ENCODE measurements at regions not wholly inside any gene's neighbourhood (a gene's known extent, or its start where the extent isn't known, plus 50 kb on each side); places are given as distances from the start of the nearest gene placed in this dataset.

DNA sequence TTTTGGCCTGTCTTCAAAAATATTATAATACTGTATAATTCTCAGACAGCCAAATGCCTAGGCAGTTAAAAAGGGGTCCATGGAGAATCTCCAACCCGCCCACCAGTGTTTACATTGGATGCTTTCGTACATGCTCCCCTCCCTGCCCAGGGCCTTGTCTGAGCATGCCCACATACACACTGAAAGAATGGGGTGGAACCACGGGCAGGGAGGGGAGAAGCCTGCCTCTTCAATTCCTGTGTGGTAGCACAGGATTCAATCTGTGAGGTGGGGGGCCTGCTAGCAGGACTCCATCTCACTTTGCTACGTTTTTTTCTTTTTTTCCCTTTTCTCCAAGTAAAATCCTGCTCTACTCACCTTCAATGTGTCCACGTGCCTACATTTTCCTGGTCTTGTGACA lies 314.7 kb upstream of the GRAMD2B start:
- ChIA-PET CTCF (no interaction called here), POLR2A (no interaction called here)
- Histone ChIP-seq H3K9me3 (replicated peaks; ENCODE audit: control insufficient read depth, insufficient read depth, low read length) (no peaks in the 10 kb centered on the region), H3K9ac (replicated peaks; ENCODE audit: extremely low read depth, insufficient read depth, low read length) (no peak overlapping the region), H2AFZ (ENCODE audit: low read depth, low read length) (no peak overlapping the region), H3K4me3 (replicated peaks in 1 of 3; ENCODE audit: insufficient read depth in 1 of 3, low read depth in 1 of 3, low read length in 3 of 3) (no peak overlapping the region), H3K36me3 (ENCODE audit: control insufficient read depth in 2 of 2, extremely low read depth in 1 of 2, insufficient read depth in 2 of 2, low read length in 2 of 2) (no peaks in the 10 kb centered on the region), H3K4me2 (ENCODE audit: insufficient read depth, low read length) (no peak overlapping the region), H4K20me1 (replicated peaks; ENCODE audit: control insufficient read depth, extremely low read depth, insufficient read depth, low read length) (no peaks in the 10 kb centered on the region), H3K9me1 (replicated peaks; ENCODE audit: control insufficient read depth, extremely low read depth, insufficient read depth, low read length) (no peaks in the 10 kb centered on the region), H3K27ac (ENCODE audit: insufficient read depth, low read depth, low read length) (no peak overlapping the region), H3K4me1 (ENCODE audit: control insufficient read depth, extremely low read depth, insufficient read depth, low read length) (no peaks in the 10 kb centered on the region), H3K27me3 (ENCODE audit: control insufficient read depth in 2 of 2, insufficient read depth in 2 of 2, low read length in 2 of 2) (no peaks in the 10 kb centered on the region), H3K79me2 (ENCODE audit: control insufficient read depth, insufficient read depth, low read length) (no peaks in the 10 kb centered on the region)
- BruUV-seq (replicated peaks) = no TSS peak
- DNase-seq (ENCODE audit: low read depth, low spot score) = no peak
- FAIRE-seq = no peak
- dilution Hi-C loops (cut with MboI; ENCODE audit: extremely low pct_ligation_motif_present, low sequenced_read_pairs) = no loop called here
- no peak for TF ChIP-seq POLR2A (IDR thresholded peaks at IDR 0.05; ENCODE audit: low read depth, low read length)
- TF ChIP-seq EZH2 (IDR thresholded peaks at IDR 0.05; ENCODE audit: borderline replicate concordance, low read depth, low read length, severe bottlenecking) = no peak
- TF ChIP-seq, protein P1, sequence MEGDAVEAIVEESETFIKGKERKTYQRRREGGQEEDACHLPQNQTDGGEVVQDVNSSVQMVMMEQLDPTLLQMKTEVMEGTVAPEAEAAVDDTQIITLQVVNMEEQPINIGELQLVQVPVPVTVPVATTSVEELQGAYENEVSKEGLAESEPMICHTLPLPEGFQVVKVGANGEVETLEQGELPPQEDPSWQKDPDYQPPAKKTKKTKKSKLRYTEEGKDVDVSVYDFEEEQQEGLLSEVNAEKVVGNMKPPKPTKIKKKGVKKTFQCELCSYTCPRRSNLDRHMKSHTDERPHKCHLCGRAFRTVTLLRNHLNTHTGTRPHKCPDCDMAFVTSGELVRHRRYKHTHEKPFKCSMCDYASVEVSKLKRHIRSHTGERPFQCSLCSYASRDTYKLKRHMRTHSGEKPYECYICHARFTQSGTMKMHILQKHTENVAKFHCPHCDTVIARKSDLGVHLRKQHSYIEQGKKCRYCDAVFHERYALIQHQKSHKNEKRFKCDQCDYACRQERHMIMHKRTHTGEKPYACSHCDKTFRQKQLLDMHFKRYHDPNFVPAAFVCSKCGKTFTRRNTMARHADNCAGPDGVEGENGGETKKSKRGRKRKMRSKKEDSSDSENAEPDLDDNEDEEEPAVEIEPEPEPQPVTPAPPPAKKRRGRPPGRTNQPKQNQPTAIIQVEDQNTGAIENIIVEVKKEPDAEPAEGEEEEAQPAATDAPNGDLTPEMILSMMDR (IDR thresholded peaks at IDR 0.05; ENCODE audit: extremely low read depth in 1 of 2, insufficient read depth in 1 of 2, low read depth in 1 of 2, low read length in 2 of 2) = no peak
- TF ChIP-seq FOS (IDR thresholded peaks at IDR 0.05; ENCODE audit: borderline replicate concordance, insufficient read depth, low read length) = no peak
- no peak for TF ChIP-seq JUN (IDR thresholded peaks at IDR 0.05; ENCODE audit: borderline replicate concordance, insufficient read depth, insufficient read length, low read depth)
- TF ChIP-seq POLR2AphosphoS5 (IDR thresholded peaks at IDR 0.05; ENCODE audit: insufficient read depth, low read depth, low read length) = no peak
- TF ChIP-seq GATA2 (IDR thresholded peaks at IDR 0.05; ENCODE audit: insufficient read depth, insufficient read length, low read depth, low read length) = no peak
- no peak for TF ChIP-seq MYC (IDR thresholded peaks at IDR 0.05; ENCODE audit: low read depth, low read length)
- TF ChIP-seq, protein P2, sequence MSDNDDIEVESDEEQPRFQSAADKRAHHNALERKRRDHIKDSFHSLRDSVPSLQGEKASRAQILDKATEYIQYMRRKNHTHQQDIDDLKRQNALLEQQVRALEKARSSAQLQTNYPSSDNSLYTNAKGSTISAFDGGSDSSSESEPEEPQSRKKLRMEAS (IDR thresholded peaks at IDR 0.05; ENCODE audit: insufficient read depth, insufficient read length) = no peak
- intact Hi-C loops (cut with micrococcal nuclease) = no loop called here

All from endothelial cell of umbilical vein (primary cell).